ENCODE measurements at regions not wholly inside any gene's neighbourhood (a gene's known extent, or its start where the extent isn't known, plus 50 kb on each side); places are given as distances from the start of the nearest gene placed in this dataset.

DNA sequence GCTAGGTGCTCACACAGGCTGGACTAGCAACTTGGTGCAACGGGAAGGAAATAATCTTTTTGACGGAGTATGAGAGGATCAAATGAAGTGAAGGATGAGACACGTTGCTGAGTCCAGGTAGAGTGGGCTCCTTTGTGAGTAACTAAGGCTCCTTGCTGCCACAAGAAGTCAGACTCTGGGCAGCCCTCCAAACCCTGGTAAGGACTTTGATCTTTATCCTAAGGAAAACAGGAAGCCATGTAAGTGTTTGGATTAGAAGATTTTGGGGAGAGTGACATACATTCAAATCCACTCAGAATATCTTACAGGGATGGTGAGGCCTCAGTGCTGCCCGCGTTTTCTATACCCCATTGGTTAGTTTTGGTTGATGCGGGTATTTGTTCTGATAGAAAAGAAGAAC lies 155.9 kb upstream of the RAG2 start:
- no peaks in the 10 kb centered on the region for H3K36me3 Mint-ChIP-seq (ENCODE audit: insufficient read depth)

GRCh38 chr11:36751996-36752395 lies 154.0 kb upstream of the RAG2 start:
- no peak for TF ChIP-seq CTCF (IDR thresholded peaks at IDR 0.05; ENCODE audit: unreplicated experiment)
- Mint-ChIP-seq H3K27ac (no peak overlapping the region), H3K4me1 (ENCODE audit: low read depth) (no peaks in the 10 kb centered on the region), H3K4me3 (ENCODE audit: low read depth) (no peak overlapping the region), H3K27me3 (peaks cover 8% of the 10 kb centered on the region), H3K36me3 (ENCODE audit: insufficient read depth) (no peaks in the 10 kb centered on the region), H3K9me3 (ENCODE audit: low read depth) (no peaks in the 10 kb centered on the region)
- DNase-seq (ENCODE audit: low spot score, unreplicated experiment): no peak

More for the DNA sequence above, 155.9 kb upstream of the RAG2 start:
- TF ChIP-seq CTCF (IDR thresholded peaks at IDR 0.05; ENCODE audit: unreplicated experiment): no peak
- H3K27me3 Mint-ChIP-seq: peaks cover under 1% of the 10 kb centered on the region
- no peak overlapping the region for H3K27ac Mint-ChIP-seq
- H3K9me3 Mint-ChIP-seq (ENCODE audit: low read depth): no peaks in the 10 kb centered on the region
- H3K4me1 Mint-ChIP-seq (ENCODE audit: low read depth): no peaks in the 10 kb centered on the region
- DNase-seq (ENCODE audit: low spot score, unreplicated experiment): no peak
- no peak overlapping the region for H3K4me3 Mint-ChIP-seq (ENCODE audit: low read depth)

DNA sequence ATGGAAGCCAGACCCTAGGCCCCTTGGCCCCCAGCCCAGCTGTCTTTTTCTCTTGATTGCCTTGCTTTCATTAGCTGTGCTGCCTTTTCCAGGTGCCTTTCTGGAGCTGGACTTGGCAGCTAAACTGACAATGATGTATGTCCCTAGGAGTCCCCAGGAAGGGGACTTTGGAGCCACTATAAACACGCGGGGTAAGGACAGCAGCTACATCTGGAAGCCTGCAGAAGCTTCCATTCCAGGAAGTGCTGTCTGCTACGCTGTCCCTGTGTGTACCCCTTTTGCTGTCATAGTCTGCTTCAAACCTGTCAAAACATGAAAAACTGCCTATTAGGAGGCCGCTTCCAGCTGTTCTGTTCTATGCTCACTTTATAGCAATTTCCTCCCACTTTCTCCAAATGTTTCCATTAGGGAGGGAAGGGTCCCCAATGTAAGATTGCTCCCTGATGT lies 153.3 kb upstream of the RAG2 start:
- Mint-ChIP-seq H3K9me3 (ENCODE audit: low read depth) (no peaks in the 10 kb centered on the region), H3K27ac (no peak overlapping the region), H3K4me1 (ENCODE audit: low read depth) (no peaks in the 10 kb centered on the region), H3K36me3 (ENCODE audit: insufficient read depth) (no peaks in the 10 kb centered on the region), H3K4me3 (ENCODE audit: low read depth) (no peak overlapping the region), H3K27me3 (peaks cover 8% of the 10 kb centered on the region)
- DNase-seq (ENCODE audit: low spot score, unreplicated experiment): no peak
- no peak for TF ChIP-seq CTCF (IDR thresholded peaks at IDR 0.05; ENCODE audit: unreplicated experiment)

DNA sequence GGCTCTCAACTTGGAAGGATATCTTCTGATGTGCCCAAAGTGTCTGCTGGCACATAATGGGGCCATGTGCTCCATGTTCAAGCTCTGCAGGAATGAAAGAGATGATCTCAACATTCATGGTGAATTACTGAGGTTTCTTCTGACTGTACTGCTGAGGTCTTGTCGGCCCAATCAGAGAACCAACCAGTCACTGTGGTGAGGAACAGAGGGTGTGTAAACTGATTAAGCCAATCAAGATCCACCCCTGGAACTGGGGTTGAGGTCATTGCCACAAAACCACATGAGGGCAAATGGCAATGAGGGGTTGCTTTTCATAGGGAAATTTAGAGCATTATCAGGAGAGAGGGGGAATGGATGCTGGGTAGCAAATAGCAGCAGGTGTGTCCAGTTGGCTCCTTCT lies 152.3 kb upstream of the RAG2 start:
- Mint-ChIP-seq H3K4me1 (ENCODE audit: low read depth) (no peaks in the 10 kb centered on the region), H3K27me3 (peaks cover 8% of the 10 kb centered on the region), H3K4me3 (ENCODE audit: low read depth) (no peak overlapping the region), H3K27ac (no peak overlapping the region), H3K9me3 (ENCODE audit: low read depth) (no peaks in the 10 kb centered on the region), H3K36me3 (ENCODE audit: insufficient read depth) (no peaks in the 10 kb centered on the region)
- no peak for TF ChIP-seq CTCF (IDR thresholded peaks at IDR 0.05; ENCODE audit: unreplicated experiment)
- DNase-seq (ENCODE audit: low spot score, unreplicated experiment): no peak

GRCh38 chr11:36748836-36749235 lies 150.8 kb upstream of the RAG2 start:
- Mint-ChIP-seq H3K27ac (no peak overlapping the region), H3K4me3 (ENCODE audit: low read depth) (no peak overlapping the region), H3K9me3 (ENCODE audit: low read depth) (no peaks in the 10 kb centered on the region), H3K27me3 (peaks cover 12% of the 10 kb centered on the region), H3K4me1 (ENCODE audit: low read depth) (no peaks in the 10 kb centered on the region), H3K36me3 (ENCODE audit: insufficient read depth) (no peaks in the 10 kb centered on the region)
- no peak for TF ChIP-seq CTCF (IDR thresholded peaks at IDR 0.05; ENCODE audit: unreplicated experiment)
- DNase-seq (ENCODE audit: low spot score, unreplicated experiment): no peak
